Keratinocyte (primary cell): ENCODE measurements at regions not wholly inside any gene's neighbourhood (a gene's known extent, or its start where the extent isn't known, plus 50 kb on each side); places are given as distances from the start of the nearest gene placed in this dataset.

Experiments
- DNase-seq: peaks from one replicate; pipeline ENCODE4 v3.0.0-alpha.2; 2011; ENCODE audit warnings: low read depth, missing footprints, low spot score
- FAIRE-seq: peaks from 2 replicates; lab custom pipeline; 2011; peaks lifted over from hg19 to GRCh38; lab: Jason Lieb, UNC
- H2AFZ ChIP-seq: 2 replicates; pipeline ENCODE4 v1.6.0; 2012; ENCODE audit warnings: low read length, control low read depth, inconsistent platforms; ENCODE audit not compliant: control insufficient read depth
- H3K27ac ChIP-seq: 2 replicates; pipeline ENCODE4 v1.5.1; 2011; ENCODE audit warnings: low read length; ENCODE audit not compliant: control insufficient read depth, insufficient read depth
- H3K27me3 ChIP-seq: 3 replicates; pipeline ENCODE4 v1.6.0; 2011; ENCODE audit warnings: low read length; ENCODE audit not compliant: control insufficient read depth, insufficient read depth; ENCODE audit errors: extremely low read depth
- H3K36me3 ChIP-seq, 2 experiments: 2 replicates in 1 of 2; 3 replicates in 1 of 2; pipeline ENCODE4 v1.5.1; 2011; ENCODE audit warnings: low read length in 2 of 2, mild to moderate bottlenecking in 1 of 2; ENCODE audit not compliant: control insufficient read depth in 2 of 2, insufficient read depth in 2 of 2; ENCODE audit errors: extremely low read depth in 1 of 2
- H3K4me1 ChIP-seq: 3 replicates; pipeline ENCODE4 v1.5.1; 2011; ENCODE audit warnings: low read length; ENCODE audit not compliant: control insufficient read depth, insufficient read depth; ENCODE audit errors: extremely low read depth
- H3K4me2 ChIP-seq: 3 replicates; pipeline ENCODE4 v1.6.0; 2011; ENCODE audit warnings: low read depth, low read length; ENCODE audit not compliant: control insufficient read depth, insufficient read depth; ENCODE audit errors: extremely low read depth
- H3K4me3 ChIP-seq, 3 experiments: fragments of 200-600 bp in 1 of 3; sonication (generic) in 1 of 3; 2 replicates in 2 of 3; 3 replicates in 1 of 3; pipeline ENCODE4 v1.5.1; 2011 to 2016; ENCODE audit warnings: low read length in 3 of 3, mild to moderate bottlenecking in 3 of 3, control low read depth in 2 of 3, inconsistent platforms in 1 of 3, low read depth in 1 of 3, mixed read lengths in 1 of 3, mixed run types in 1 of 3, moderate library complexity in 1 of 3; ENCODE audit not compliant: control insufficient read depth in 2 of 3, insufficient read depth in 2 of 3; ENCODE audit errors: extremely low read depth in 1 of 3
- H3K79me2 ChIP-seq: 2 replicates; pipeline ENCODE4 v1.6.0; 2012; ENCODE audit warnings: low read length; ENCODE audit not compliant: control insufficient read depth, insufficient read depth
- H3K9ac ChIP-seq: 3 replicates; pipeline ENCODE4 v1.6.0; 2011; ENCODE audit warnings: low read length; ENCODE audit not compliant: control insufficient read depth, insufficient read depth; ENCODE audit errors: extremely low read depth
- H3K9me1 ChIP-seq: 3 replicates; pipeline ENCODE4 v1.6.0; 2011; ENCODE audit warnings: low read length; ENCODE audit not compliant: control insufficient read depth, insufficient read depth; ENCODE audit errors: extremely low read depth
- H3K9me3 ChIP-seq: 2 replicates; pipeline ENCODE4 v1.5.1; 2012; ENCODE audit warnings: low read depth, low read length; ENCODE audit not compliant: control insufficient read depth
- H4K20me1 ChIP-seq: 3 replicates; pipeline ENCODE4 v1.6.0; 2011; ENCODE audit warnings: low read length; ENCODE audit not compliant: control insufficient read depth, insufficient read depth; ENCODE audit errors: extremely low read depth
- CTCF ChIP-seq, 3 experiments: IDR thresholded peaks in 1 of 3; conservative IDR thresholded peaks in 1 of 3; optimal IDR thresholded peaks in 1 of 3; 2 replicates in 2 of 3; 3 replicates in 1 of 3; pipeline versions ENCODE3 to v1.5.1; 2011; ENCODE audit warnings: low read length in 3 of 3, mild to moderate bottlenecking in 3 of 3, moderate library complexity in 2 of 3, control low read depth in 1 of 3, inconsistent platforms in 1 of 3; ENCODE audit not compliant: insufficient read depth in 2 of 3; ENCODE audit errors: extremely low read depth in 1 of 3
- EZH2 ChIP-seq: IDR thresholded peaks from one replicate; pipeline ENCODE4 v1.6.1; 2012; ENCODE audit warnings: inconsistent platforms, mild to moderate bottlenecking, low read length, moderate library complexity
- dilution Hi-C: fragments of 300-500 bp; cut with MboI; formaldehyde crosslinking; loops from one replicate; pipeline ENCODE4 v1.7.0; 2020; ENCODE audit warnings: low sequenced_read_pairs; ENCODE audit not compliant: extremely low pct_ligation_motif_present

GRCh38 chr11:95536047-95536690 lies 253.4 kb downstream of the FAM76B start:
- DNase-seq, result no peak
- Histone ChIP-seq H3K27ac (no peak overlapping the region), H3K36me3 (no peaks in the 10 kb centered on the region), H3K4me2 (no peak overlapping the region), H3K4me3 (no peak overlapping the region), H3K9me1 (no peaks in the 10 kb centered on the region), H3K79me2 (no peaks in the 10 kb centered on the region), H3K9me3 (no peaks in the 10 kb centered on the region), H3K9ac (no peak overlapping the region), H2AFZ (no peak overlapping the region), H3K27me3 (no peaks in the 10 kb centered on the region), H3K4me1 (no peaks in the 10 kb centered on the region), H4K20me1 (no peaks in the 10 kb centered on the region)
- TF ChIP-seq CTCF (optimal IDR thresholded peaks at IDR 0.05 in 1 of 3, IDR thresholded peaks at IDR 0.05 in 1 of 3, conservative IDR thresholded peaks at IDR 0.05 in 1 of 3; ENCODE audit: extremely low read depth in 1 of 3, insufficient read depth in 2 of 3, low read length in 3 of 3) (no peak), EZH2 (no peak)
- dilution Hi-C loops, result no loop called here
- FAIRE-seq, result no peak

GRCh38 chr11:95534809-95535208 lies 254.8 kb downstream of the FAM76B start:
- H4K20me1 ChIP-seq, result no peaks in the 10 kb centered on the region
- no peak overlapping the region for H2AFZ ChIP-seq
- no peak for TF ChIP-seq EZH2
- TF ChIP-seq CTCF (optimal IDR thresholded peaks at IDR 0.05 in 1 of 3, IDR thresholded peaks at IDR 0.05 in 1 of 3, conservative IDR thresholded peaks at IDR 0.05 in 1 of 3; ENCODE audit: extremely low read depth in 1 of 3, insufficient read depth in 2 of 3, low read length in 3 of 3), result no peak
- no peaks in the 10 kb centered on the region for H3K4me1 ChIP-seq
- H3K27ac ChIP-seq, result no peak overlapping the region
- DNase-seq (no peak), FAIRE-seq (no peak)
- no peaks in the 10 kb centered on the region for H3K27me3 ChIP-seq
- no peak overlapping the region for H3K4me2 ChIP-seq
- no peaks in the 10 kb centered on the region for H3K9me1 ChIP-seq
- no peak overlapping the region for H3K9ac ChIP-seq
- dilution Hi-C loops, result no loop called here
- no peaks in the 10 kb centered on the region for H3K36me3 ChIP-seq
- H3K79me2 ChIP-seq, result no peaks in the 10 kb centered on the region
- H3K9me3 ChIP-seq, result no peaks in the 10 kb centered on the region
- H3K4me3 ChIP-seq, result no peak overlapping the region
